GM12891 (cell line): ENCODE measurements at regions not wholly inside any gene's neighbourhood (a gene's known extent, or its start where the extent isn't known, plus 50 kb on each side); places are given as distances from the start of the nearest gene placed in this dataset.

Experiments
- PAX5 ChIP-seq: IDR thresholded peaks from 2 replicates; pipeline ENCODE4 v1.6.1; 2011; ENCODE audit warnings: low read length, moderate library complexity, mild to moderate bottlenecking; ENCODE audit not compliant: insufficient read depth, severe bottlenecking
- POLR2A ChIP-seq: IDR thresholded peaks from 2 replicates; pipeline ENCODE4 v1.6.1; 2011; ENCODE audit warnings: low read depth, low read length, control low read depth
- POLR2AphosphoS5 ChIP-seq: IDR thresholded peaks from 2 replicates; pipeline ENCODE4 v1.6.1; 2011; ENCODE audit warnings: low read depth, low read length, control low read depth

GRCh38 chr6:91324711-91325110 is 737.8 kb upstream of the MAP3K7 start:
- TF ChIP-seq POLR2A = no peak
- no peak for TF ChIP-seq PAX5
- TF ChIP-seq POLR2AphosphoS5 = no peak
